ENCODE measurements at regions not wholly inside any gene's neighbourhood (a gene's known extent, or its start where the extent isn't known, plus 50 kb on each side); places are given as distances from the start of the nearest gene placed in this dataset.

- H3K36me3 Mint-ChIP-seq (ENCODE audit: low read depth) = no peaks in the 10 kb centered on the region
- DNase-seq (ENCODE audit: low spot score) = no peak
- H3K27me3 Mint-ChIP-seq (ENCODE audit: low read depth) = no peaks in the 10 kb centered on the region
- no peak overlapping the region for H3K27ac Mint-ChIP-seq
- H3K4me1 Mint-ChIP-seq (ENCODE audit: low read depth) = no peaks in the 10 kb centered on the region
- no peak overlapping the region for H3K4me3 Mint-ChIP-seq
- H3K9me3 Mint-ChIP-seq = no peaks in the 10 kb centered on the region
Observed at GRCh38 chr5:38723426-38723825, 122.4 kb upstream of the OSMR start.

- Mint-ChIP-seq H3K9me3 (no peaks in the 10 kb centered on the region), H3K36me3 (ENCODE audit: low read depth) (no peaks in the 10 kb centered on the region), H3K27ac (no peak overlapping the region), H3K4me1 (ENCODE audit: low read depth) (no peaks in the 10 kb centered on the region), H3K4me3 (no peak overlapping the region), H3K27me3 (ENCODE audit: low read depth) (no peaks in the 10 kb centered on the region)
- no peak for DNase-seq (ENCODE audit: low spot score)
Observed at GRCh38 chr5:38724301-38725030, 121.3 kb upstream of the OSMR start.

GRCh38 chr5:38725371-38725865 lies 120.4 kb upstream of the OSMR start:
- no peaks in the 10 kb centered on the region for H3K9me3 Mint-ChIP-seq
- H3K4me1 Mint-ChIP-seq (ENCODE audit: low read depth) = no peaks in the 10 kb centered on the region
- peaks cover 1% of the 10 kb centered on the region for H3K27me3 Mint-ChIP-seq (ENCODE audit: low read depth)
- DNase-seq (ENCODE audit: low spot score) = no peak
- H3K36me3 Mint-ChIP-seq (ENCODE audit: low read depth) = no peaks in the 10 kb centered on the region
- no peak overlapping the region for H3K4me3 Mint-ChIP-seq
- H3K27ac Mint-ChIP-seq = no peak overlapping the region

- Mint-ChIP-seq H3K9me3 (no peaks in the 10 kb centered on the region), H3K27me3 (ENCODE audit: low read depth) (peaks cover 1% of the 10 kb centered on the region), H3K4me3 (no peak overlapping the region), H3K36me3 (ENCODE audit: low read depth) (no peaks in the 10 kb centered on the region), H3K4me1 (ENCODE audit: low read depth) (no peaks in the 10 kb centered on the region), H3K27ac (no peak overlapping the region)
- no peak for DNase-seq (ENCODE audit: low spot score)
Observed at GRCh38 chr5:38726279-38726678, 119.5 kb upstream of the OSMR start.

- DNase-seq (ENCODE audit: low spot score) = no peak
- H3K27ac Mint-ChIP-seq = no peak overlapping the region
- H3K4me1 Mint-ChIP-seq (ENCODE audit: low read depth) = no peaks in the 10 kb centered on the region
- peaks cover 1% of the 10 kb centered on the region for H3K27me3 Mint-ChIP-seq (ENCODE audit: low read depth)
- no peaks in the 10 kb centered on the region for H3K36me3 Mint-ChIP-seq (ENCODE audit: low read depth)
- H3K4me3 Mint-ChIP-seq = no peak overlapping the region
- H3K9me3 Mint-ChIP-seq = no peaks in the 10 kb centered on the region
Observed at GRCh38 chr5:38728029-38728428, 117.8 kb upstream of the OSMR start.

- DNase-seq (ENCODE audit: low spot score) = no peak
- no peaks in the 10 kb centered on the region for H3K36me3 Mint-ChIP-seq (ENCODE audit: low read depth)
- H3K27me3 Mint-ChIP-seq (ENCODE audit: low read depth) = peaks cover 1% of the 10 kb centered on the region
- H3K9me3 Mint-ChIP-seq = no peaks in the 10 kb centered on the region
- no peaks in the 10 kb centered on the region for H3K4me1 Mint-ChIP-seq (ENCODE audit: low read depth)
- H3K4me3 Mint-ChIP-seq = no peak overlapping the region
- no peak overlapping the region for H3K27ac Mint-ChIP-seq
Observed at GRCh38 chr5:38731461-38731860, 114.4 kb upstream of the OSMR start.

- no peaks in the 10 kb centered on the region for H3K4me1 Mint-ChIP-seq (ENCODE audit: low read depth)
- H3K4me3 Mint-ChIP-seq = no peak overlapping the region
- DNase-seq (ENCODE audit: low spot score) = no peak
- H3K36me3 Mint-ChIP-seq (ENCODE audit: low read depth) = no peaks in the 10 kb centered on the region
- H3K27me3 Mint-ChIP-seq (ENCODE audit: low read depth) = peaks cover 1% of the 10 kb centered on the region
- H3K9me3 Mint-ChIP-seq = no peaks in the 10 kb centered on the region
- H3K27ac Mint-ChIP-seq = no peak overlapping the region
Observed at GRCh38 chr5:38734353-38734752, 111.5 kb upstream of the OSMR start.

- Mint-ChIP-seq H3K4me3 (no peak overlapping the region), H3K36me3 (ENCODE audit: low read depth) (no peaks in the 10 kb centered on the region), H3K9me3 (no peaks in the 10 kb centered on the region), H3K27me3 (ENCODE audit: low read depth) (no peaks in the 10 kb centered on the region), H3K4me1 (ENCODE audit: low read depth) (no peaks in the 10 kb centered on the region), H3K27ac (no peak overlapping the region)
- DNase-seq (ENCODE audit: low spot score) = no peak
Observed at GRCh38 chr5:38736089-38736488, 109.7 kb upstream of the OSMR start.

- no peak overlapping the region for H3K27ac Mint-ChIP-seq
- H3K9me3 Mint-ChIP-seq = peaks cover 5% of the 10 kb centered on the region
- H3K4me1 Mint-ChIP-seq (ENCODE audit: low read depth) = no peaks in the 10 kb centered on the region
- DNase-seq (ENCODE audit: low spot score) = no peak
- no peak overlapping the region for H3K4me3 Mint-ChIP-seq
- no peaks in the 10 kb centered on the region for H3K27me3 Mint-ChIP-seq (ENCODE audit: low read depth)
- no peaks in the 10 kb centered on the region for H3K36me3 Mint-ChIP-seq (ENCODE audit: low read depth)
Observed at GRCh38 chr5:38737976-38738375, 107.8 kb upstream of the OSMR start.

- Mint-ChIP-seq H3K36me3 (ENCODE audit: low read depth) (no peaks in the 10 kb centered on the region), H3K9me3 (peaks cover 12% of the 10 kb centered on the region), H3K27ac (no peak overlapping the region), H3K4me3 (no peak overlapping the region), H3K4me1 (ENCODE audit: low read depth) (no peaks in the 10 kb centered on the region), H3K27me3 (ENCODE audit: low read depth) (no peaks in the 10 kb centered on the region)
- DNase-seq (ENCODE audit: low spot score) = no peak
Observed at GRCh38 chr5:38739011-38739704, 106.7 kb upstream of the OSMR start.

GRCh38 chr5:38739705-38740045 lies 106.1 kb upstream of the OSMR start:
- Mint-ChIP-seq H3K36me3 (ENCODE audit: low read depth) (no peaks in the 10 kb centered on the region), H3K4me1 (ENCODE audit: low read depth) (no peaks in the 10 kb centered on the region), H3K9me3 (peaks cover 12% of the 10 kb centered on the region), H3K27ac (no peak overlapping the region), H3K27me3 (ENCODE audit: low read depth) (no peaks in the 10 kb centered on the region), H3K4me3 (no peak overlapping the region)
- no peak for DNase-seq (ENCODE audit: low spot score)

GRCh38 chr5:38742821-38743220 lies 103.0 kb upstream of the OSMR start:
- no peak overlapping the region for H3K27ac Mint-ChIP-seq

GRCh38 chr5:38743562-38743961 lies 102.2 kb upstream of the OSMR start:
- Mint-ChIP-seq H3K27ac (no peak overlapping the region), H3K4me1 (ENCODE audit: low read depth) (no peaks in the 10 kb centered on the region), H3K9me3 (peaks cover 12% of the 10 kb centered on the region), H3K4me3 (no peak overlapping the region), H3K27me3 (ENCODE audit: low read depth) (peaks cover 2% of the 10 kb centered on the region), H3K36me3 (ENCODE audit: low read depth) (no peaks in the 10 kb centered on the region)
- DNase-seq (ENCODE audit: low spot score) = no peak

More at GRCh38 chr5:38742821-38743220, 103.0 kb upstream of the OSMR start:
- Mint-ChIP-seq H3K36me3 (ENCODE audit: low read depth) (no peaks in the 10 kb centered on the region), H3K9me3 (peaks cover 12% of the 10 kb centered on the region), H3K4me1 (ENCODE audit: low read depth) (no peaks in the 10 kb centered on the region), H3K27me3 (ENCODE audit: low read depth) (peaks cover 2% of the 10 kb centered on the region), H3K4me3 (no peak overlapping the region)
- no peak for DNase-seq (ENCODE audit: low spot score)

- no peak for DNase-seq (ENCODE audit: low spot score)
- H3K4me3 Mint-ChIP-seq = no peak overlapping the region
- H3K9me3 Mint-ChIP-seq = peaks cover 12% of the 10 kb centered on the region
- H3K4me1 Mint-ChIP-seq (ENCODE audit: low read depth) = no peaks in the 10 kb centered on the region
- no peaks in the 10 kb centered on the region for H3K36me3 Mint-ChIP-seq (ENCODE audit: low read depth)
- no peak overlapping the region for H3K27ac Mint-ChIP-seq
- peaks cover 2% of the 10 kb centered on the region for H3K27me3 Mint-ChIP-seq (ENCODE audit: low read depth)
Observed at GRCh38 chr5:38745836-38746732, 99.7 kb upstream of the OSMR start.

Measured in T-helper 2 cell treated with Interferon-gamma antibody and Interleukin-4, amounts not matched to agents 5 μg/mL and 100 μg/mL, for 36 hours (primary cell).